ENCODE measurements at regions not wholly inside any gene's neighbourhood (a gene's known extent, or its start where the extent isn't known, plus 50 kb on each side); places are given as distances from the start of the nearest gene placed in this dataset.

GRCh38 chr11:100619484-100619883, 67.6 kb upstream of the ARHGAP42 start:
- Mint-ChIP-seq H3K9me3 (peaks cover 13% of the 10 kb centered on the region), H3K27me3 (no peaks in the 10 kb centered on the region), H3K27ac (no peak overlapping the region), H3K4me3 (no peak overlapping the region), H3K4me1 (no peaks in the 10 kb centered on the region), H3K36me3 (no peaks in the 10 kb centered on the region)
- ATAC-seq (ENCODE audit: low read depth) (no peak), DNase-seq (no peak)
- POLR2A ChIA-PET, result no interaction called here

GRCh38 chr11:100622404-100622803, 64.7 kb upstream of the ARHGAP42 start:
- POLR2A ChIA-PET, result no interaction called here
- DNase-seq, result no peak
- Mint-ChIP-seq H3K36me3 (no peaks in the 10 kb centered on the region), H3K4me3 (no peak overlapping the region), H3K27me3 (no peaks in the 10 kb centered on the region), H3K4me1 (no peaks in the 10 kb centered on the region), H3K27ac (no peak overlapping the region), H3K9me3 (peaks cover 14% of the 10 kb centered on the region)
- no peak for ATAC-seq (ENCODE audit: low read depth)

- peaks cover 14% of the 10 kb centered on the region for H3K9me3 Mint-ChIP-seq
- no peaks in the 10 kb centered on the region for H3K4me1 Mint-ChIP-seq
- POLR2A ChIA-PET, result no interaction called here
- ATAC-seq (ENCODE audit: low read depth) (no peak), DNase-seq (no peak)
- no peaks in the 10 kb centered on the region for H3K27me3 Mint-ChIP-seq
- H3K4me3 Mint-ChIP-seq, result no peak overlapping the region
- no peaks in the 10 kb centered on the region for H3K36me3 Mint-ChIP-seq
- H3K27ac Mint-ChIP-seq, result no peak overlapping the region
These were observed 62.7 kb upstream of the ARHGAP42 start for GRCh38 chr11:100624346-100624745.

GRCh38 chr11:100625041-100625440, 62.0 kb upstream of the ARHGAP42 start:
- Mint-ChIP-seq H3K36me3 (no peaks in the 10 kb centered on the region), H3K4me1 (no peaks in the 10 kb centered on the region), H3K9me3 (peaks cover 14% of the 10 kb centered on the region), H3K27ac (no peak overlapping the region), H3K27me3 (no peaks in the 10 kb centered on the region), H3K4me3 (no peak overlapping the region)
- no peak for ATAC-seq (ENCODE audit: low read depth)
- no peak for DNase-seq
- POLR2A ChIA-PET, result no interaction called here

GRCh38 chr11:100629671-100630070, 57.4 kb upstream of the ARHGAP42 start:
- no peak for DNase-seq
- H3K9me3 Mint-ChIP-seq, result no peaks in the 10 kb centered on the region
- ATAC-seq (ENCODE audit: low read depth), result no peak
- no peaks in the 10 kb centered on the region for H3K36me3 Mint-ChIP-seq
- no peaks in the 10 kb centered on the region for H3K27me3 Mint-ChIP-seq
- no peak overlapping the region for H3K27ac Mint-ChIP-seq
- no peaks in the 10 kb centered on the region for H3K4me1 Mint-ChIP-seq
- H3K4me3 Mint-ChIP-seq, result no peak overlapping the region
- POLR2A ChIA-PET, result no interaction called here

- no peak overlapping the region for H3K27ac Mint-ChIP-seq
- H3K9me3 Mint-ChIP-seq, result no peaks in the 10 kb centered on the region
- no peak for DNase-seq
- no peak overlapping the region for H3K4me3 Mint-ChIP-seq
- H3K27me3 Mint-ChIP-seq, result no peaks in the 10 kb centered on the region
- no peaks in the 10 kb centered on the region for H3K36me3 Mint-ChIP-seq
- no peak for ATAC-seq (ENCODE audit: low read depth)
- POLR2A ChIA-PET, result no interaction called here
- no peaks in the 10 kb centered on the region for H3K4me1 Mint-ChIP-seq
These were observed 56.2 kb upstream of the ARHGAP42 start for GRCh38 chr11:100630898-100631297.

GRCh38 chr11:100631316-100631715, 55.8 kb upstream of the ARHGAP42 start:
- no peak overlapping the region for H3K27ac Mint-ChIP-seq
- POLR2A ChIA-PET, result no interaction called here
- no peaks in the 10 kb centered on the region for H3K9me3 Mint-ChIP-seq
- no peaks in the 10 kb centered on the region for H3K36me3 Mint-ChIP-seq
- no peak overlapping the region for H3K4me3 Mint-ChIP-seq
- ATAC-seq (ENCODE audit: low read depth) (no peak), DNase-seq (no peak)
- no peaks in the 10 kb centered on the region for H3K27me3 Mint-ChIP-seq
- no peaks in the 10 kb centered on the region for H3K4me1 Mint-ChIP-seq

- Mint-ChIP-seq H3K9me3 (peaks cover 1% of the 10 kb centered on the region), H3K36me3 (no peaks in the 10 kb centered on the region), H3K27me3 (peaks cover 2% of the 10 kb centered on the region), H3K4me3 (no peak overlapping the region), H3K4me1 (no peaks in the 10 kb centered on the region), H3K27ac (no peak overlapping the region)
- POLR2A ChIA-PET, result no interaction called here
- ATAC-seq (ENCODE audit: low read depth) (no peak), DNase-seq (no peak)
These were observed 54.1 kb upstream of the ARHGAP42 start for GRCh38 chr11:100632941-100633452.

- DNase-seq, result no peak
- POLR2A ChIA-PET, result no interaction called here
- no peak for ATAC-seq (ENCODE audit: low read depth)
- no peak overlapping the region for H3K4me3 Mint-ChIP-seq
- H3K36me3 Mint-ChIP-seq, result no peaks in the 10 kb centered on the region
- peaks cover 2% of the 10 kb centered on the region for H3K27me3 Mint-ChIP-seq
- no peaks in the 10 kb centered on the region for H3K4me1 Mint-ChIP-seq
- H3K27ac Mint-ChIP-seq, result no peak overlapping the region
- H3K9me3 Mint-ChIP-seq, result peaks cover 1% of the 10 kb centered on the region
These were observed 51.9 kb upstream of the ARHGAP42 start for GRCh38 chr11:100635194-100635593.

GRCh38 chr11:100636536-100636935, 50.6 kb upstream of the ARHGAP42 start:
- ATAC-seq (ENCODE audit: low read depth) (no peak), DNase-seq (no peak)
- Mint-ChIP-seq H3K27me3 (peaks cover 2% of the 10 kb centered on the region), H3K4me3 (no peak overlapping the region), H3K36me3 (no peaks in the 10 kb centered on the region), H3K27ac (no peak overlapping the region), H3K9me3 (peaks cover 1% of the 10 kb centered on the region), H3K4me1 (no peaks in the 10 kb centered on the region)
- POLR2A ChIA-PET, result no interaction called here

All from activated naive CD8-positive, alpha-beta T cell treated with anti-CD3 and anti-CD28 coated beads, Interleukin-2, amount 10 ng/mL, durations not matched to agents 7 days and 5 days (primary cell).